Esophagus (tissue), 2 donors: ENCODE measurements at regions not wholly inside any gene's neighbourhood (a gene's known extent, or its start where the extent isn't known, plus 50 kb on each side); places are given as distances from the start of the nearest gene placed in this dataset.

Experiments used
- H3K27ac ChIP-seq, 2 donors: one replicate each; pipeline ENCODE4 v1.5.1; 2013; ENCODE audit warnings: low read depth in 2 of 2, mild to moderate bottlenecking in 2 of 2, inconsistent platforms in 1 of 2, low read length in 1 of 2, moderate library complexity in 1 of 2
- H3K27me3 ChIP-seq, 2 donors: one replicate each; pipeline ENCODE4 v1.6.1; 2013; ENCODE audit warnings: low read length in 2 of 2, control low read depth in 1 of 2, mild to moderate bottlenecking in 1 of 2; ENCODE audit not compliant: insufficient read depth in 2 of 2, control insufficient read depth in 1 of 2
- H3K36me3 ChIP-seq, 2 donors: one replicate each; pipeline ENCODE4 v1.6.1; 2013; ENCODE audit warnings: low read length in 1 of 2; ENCODE audit not compliant: control insufficient read depth in 2 of 2, insufficient read depth in 2 of 2
- H3K4me1 ChIP-seq, 2 donors: one replicate each; pipeline ENCODE4 v1.6.1; 2013; ENCODE audit warnings: low read length in 1 of 2; ENCODE audit not compliant: control insufficient read depth in 2 of 2, insufficient read depth in 2 of 2
- H3K4me3 ChIP-seq, 2 donors: one replicate each; pipeline ENCODE4 v1.5.1; 2013; ENCODE audit warnings: low read length in 2 of 2, mild to moderate bottlenecking in 2 of 2, low read depth in 1 of 2, moderate library complexity in 1 of 2
- H3K9me3 ChIP-seq, 2 donors: one replicate each; pipeline ENCODE4 v1.6.1; 2013; ENCODE audit warnings: mild to moderate bottlenecking in 2 of 2, low read depth in 1 of 2, low read length in 1 of 2, moderate library complexity in 1 of 2; ENCODE audit not compliant: control insufficient read depth in 2 of 2, insufficient read depth in 1 of 2
- WGBS, 2 donors: extraction: QIAGEN DNeasy Blood & Tissue Kit; methylation state at CpG; one replicate each; pipeline ENCODE4 v1.1.7; 2013; 5-methylcytosine and 5-hydroxymethylcytosine counted together
- donor health status: healthy with polysubstance abuse.
- donor health status: Bipolar disorder and iron deficiency.

GRCh38 chr3:76264496-76264895 is 479.1 kb upstream of the ZNF717 start:
- H3K4me1 ChIP-seq = no peaks in the 10 kb centered on the region
- no peak overlapping the region for H3K27ac ChIP-seq
- no peaks in the 10 kb centered on the region for H3K36me3 ChIP-seq
- no peaks in the 10 kb centered on the region for H3K9me3 ChIP-seq
- no peak overlapping the region for H3K4me3 ChIP-seq
- WGBS, 2 donors = 90 to 97% methylated on average over 1 of the region's 1 CpG
- no peaks in the 10 kb centered on the region for H3K27me3 ChIP-seq

- 70 to 72% methylated on average over 6 of the region's 6 CpGs for WGBS, 2 donors
- Histone ChIP-seq H3K27ac (no peak overlapping the region), H3K27me3 (no peaks in the 10 kb centered on the region), H3K9me3 (no peaks in the 10 kb centered on the region), H3K4me1 (no peaks in the 10 kb centered on the region), H3K36me3 (no peaks in the 10 kb centered on the region), H3K4me3 (no peak overlapping the region)
These were observed 479.6 kb upstream of the ZNF717 start for GRCh38 chr3:76264911-76265310.

GRCh38 chr3:76266511-76266910 is 481.2 kb upstream of the ZNF717 start:
- no peaks in the 10 kb centered on the region for H3K27me3 ChIP-seq
- H3K4me3 ChIP-seq = no peak overlapping the region
- WGBS, 2 donors = 23 to 38% methylated on average over 1 of the region's 1 CpG
- no peak overlapping the region for H3K27ac ChIP-seq
- H3K36me3 ChIP-seq = no peaks in the 10 kb centered on the region
- no peaks in the 10 kb centered on the region for H3K4me1 ChIP-seq
- H3K9me3 ChIP-seq = no peaks in the 10 kb centered on the region

DNA sequence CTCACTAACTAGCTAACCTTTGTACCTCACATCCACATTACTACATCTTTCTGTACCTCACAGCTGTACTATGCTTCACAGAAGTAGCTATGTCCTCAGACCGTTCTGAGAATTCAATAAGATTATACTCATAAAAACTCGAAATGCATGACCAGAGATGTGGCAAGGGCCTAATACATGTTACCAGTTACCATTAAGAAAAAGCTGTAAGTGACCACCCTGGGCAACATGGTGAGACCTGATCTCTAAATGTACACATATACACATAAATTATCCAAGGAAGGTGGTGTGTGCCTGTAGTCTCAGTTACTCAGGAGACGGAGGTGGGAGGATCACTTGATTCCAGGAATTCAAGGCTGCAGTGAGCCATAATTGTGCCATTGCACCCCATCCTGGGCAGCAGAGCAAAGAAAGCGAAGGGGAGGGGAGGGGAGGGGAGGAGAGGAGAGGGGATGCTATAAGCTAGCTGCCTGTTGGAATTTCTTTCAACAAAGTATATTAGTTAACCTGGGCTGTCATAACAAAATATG is 482.6 kb upstream of the ZNF717 start:
- Histone ChIP-seq H3K4me3 (no peak overlapping the region), H3K27me3 (no peaks in the 10 kb centered on the region), H3K9me3 (no peaks in the 10 kb centered on the region), H3K4me1 (no peaks in the 10 kb centered on the region), H3K36me3 (no peaks in the 10 kb centered on the region), H3K27ac (no peak overlapping the region)
- WGBS, 2 donors = 62 to 72% methylated on average over 4 of the region's 4 CpGs

GRCh38 chr3:76293856-76294255 is 508.5 kb upstream of the ZNF717 start:
- H3K27me3 ChIP-seq = no peaks in the 10 kb centered on the region
- H3K27ac ChIP-seq = no peak overlapping the region
- no peaks in the 10 kb centered on the region for H3K4me1 ChIP-seq
- H3K9me3 ChIP-seq = peaks cover 0 to 6% of the 10 kb centered on the region in 2 donors
- H3K4me3 ChIP-seq = no peak overlapping the region
- no peaks in the 10 kb centered on the region for H3K36me3 ChIP-seq
- 85 to 90% methylated on average over 9 of the region's 9 CpGs for WGBS, 2 donors

DNA sequence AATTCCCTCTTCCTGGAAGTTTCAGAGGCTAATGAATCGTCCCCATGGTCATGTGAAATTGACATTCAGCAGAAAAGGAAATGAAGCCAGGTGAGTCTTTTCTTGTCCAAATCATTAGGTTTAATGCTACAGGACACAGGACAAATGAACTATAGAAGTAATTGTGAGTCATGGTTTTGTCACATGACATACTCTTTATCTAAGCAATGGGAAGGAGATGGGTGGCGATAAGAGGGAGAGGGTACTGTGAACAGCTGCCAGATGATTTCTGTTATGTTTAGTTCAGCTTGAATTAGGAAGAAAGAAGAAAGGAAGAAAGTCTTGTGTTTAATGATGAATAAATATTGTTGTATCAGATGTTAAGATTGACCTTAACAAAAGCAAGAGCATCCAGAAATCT is 515.4 kb upstream of the ZNF717 start:
- Histone ChIP-seq H3K36me3 (no peaks in the 10 kb centered on the region), H3K4me1 (no peaks in the 10 kb centered on the region), H3K9me3 (peaks cover 0 to under 1% of the 10 kb centered on the region in 2 donors), H3K4me3 (no peak overlapping the region), H3K27ac (no peak overlapping the region), H3K27me3 (no peaks in the 10 kb centered on the region)
- 61 to 68% methylated on average over 2 of the region's 2 CpGs for WGBS, 2 donors

- 82 to 85% methylated on average over 3 of the region's 3 CpGs for WGBS, 2 donors
These were observed 522.2 kb upstream of the ZNF717 start for GRCh38 chr3:76307556-76307955.

DNA sequence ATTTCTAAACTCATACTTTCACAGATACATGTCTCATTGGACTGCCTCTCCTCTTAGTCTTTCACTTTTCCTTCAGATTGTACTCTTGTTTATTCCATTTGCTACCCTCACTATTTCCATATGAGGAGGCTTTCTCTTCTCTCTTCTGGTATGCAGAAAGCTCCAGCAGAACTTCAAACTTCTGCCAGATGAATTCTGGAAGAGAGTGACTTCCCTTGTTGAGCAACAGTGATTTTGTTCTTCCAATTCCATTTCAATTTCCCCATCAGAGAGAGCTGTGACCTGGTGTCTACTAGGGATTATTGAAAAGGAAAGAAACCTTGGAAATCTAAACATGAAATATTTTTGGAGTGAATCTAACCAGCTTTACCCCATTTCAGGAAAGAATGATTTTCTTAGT is 523.2 kb upstream of the ZNF717 start:
- Histone ChIP-seq H3K4me3 (no peak overlapping the region), H3K4me1 (no peaks in the 10 kb centered on the region), H3K27ac (no peak overlapping the region), H3K9me3 (peaks cover 0 to 2% of the 10 kb centered on the region in 2 donors), H3K36me3 (no peaks in the 10 kb centered on the region), H3K27me3 (no peaks in the 10 kb centered on the region)

More at GRCh38 chr3:76307556-76307955, 522.2 kb upstream of the ZNF717 start:
- Histone ChIP-seq H3K4me1 (no peaks in the 10 kb centered on the region), H3K9me3 (peaks cover 0 to 2% of the 10 kb centered on the region in 2 donors), H3K27me3 (no peaks in the 10 kb centered on the region), H3K36me3 (no peaks in the 10 kb centered on the region), H3K4me3 (no peak overlapping the region), H3K27ac (no peak overlapping the region)

DNA sequence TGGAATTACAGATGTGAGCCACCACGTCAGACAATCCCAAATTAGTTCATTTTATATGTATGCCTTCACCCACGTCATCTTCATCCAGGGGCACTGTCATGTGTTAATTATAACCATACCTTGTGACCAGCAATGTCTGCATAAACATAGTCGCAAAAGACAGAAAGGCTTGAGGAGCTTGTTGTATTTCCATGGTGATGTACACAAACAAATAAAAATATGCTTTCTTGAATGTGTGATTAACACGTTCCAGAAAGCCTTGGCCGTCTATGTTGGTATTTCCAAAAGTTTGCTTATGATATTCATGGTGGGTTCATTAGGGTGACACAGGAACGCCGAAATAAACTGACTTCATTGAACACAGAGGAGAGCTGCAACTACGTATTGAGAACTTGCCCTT is 524.7 kb upstream of the ZNF717 start:
- Histone ChIP-seq H3K27ac (no peak overlapping the region), H3K27me3 (no peaks in the 10 kb centered on the region), H3K4me1 (no peaks in the 10 kb centered on the region), H3K4me3 (no peak overlapping the region), H3K9me3 (peaks cover 0 to 2% of the 10 kb centered on the region in 2 donors), H3K36me3 (no peaks in the 10 kb centered on the region)
- 55 to 64% methylated on average over 8 of the region's 8 CpGs for WGBS, 2 donors

GRCh38 chr3:76310667-76311066 is 525.3 kb upstream of the ZNF717 start:
- Histone ChIP-seq H3K36me3 (no peaks in the 10 kb centered on the region), H3K9me3 (peaks cover 0 to 2% of the 10 kb centered on the region in 2 donors), H3K4me3 (no peak overlapping the region), H3K27me3 (no peaks in the 10 kb centered on the region), H3K4me1 (no peaks in the 10 kb centered on the region), H3K27ac (no peak overlapping the region)
- 69 to 72% methylated on average over 7 of the region's 7 CpGs for WGBS, 2 donors
